H54 (cell line): ENCODE measurements at regions not wholly inside any gene's neighbourhood (a gene's known extent, or its start where the extent isn't known, plus 50 kb on each side); places are given as distances from the start of the nearest gene placed in this dataset.

Source experiments
- DNase-seq: peaks from one replicate; pipeline ENCODE4 v3.0.0; 2011; ENCODE audit warnings: low spot score, mixed read lengths; ENCODE audit not compliant: insufficient read length
- FAIRE-seq: peaks from 3 replicates; lab custom pipeline; 2011; peaks lifted over from hg19 to GRCh38; lab: Jason Lieb, UNC
- POLR2A ChIP-seq: IDR thresholded peaks from 2 replicates; pipeline ENCODE4 v1.6.1; 2011; ENCODE audit warnings: low read depth, mild to moderate bottlenecking, low read length

DNA sequence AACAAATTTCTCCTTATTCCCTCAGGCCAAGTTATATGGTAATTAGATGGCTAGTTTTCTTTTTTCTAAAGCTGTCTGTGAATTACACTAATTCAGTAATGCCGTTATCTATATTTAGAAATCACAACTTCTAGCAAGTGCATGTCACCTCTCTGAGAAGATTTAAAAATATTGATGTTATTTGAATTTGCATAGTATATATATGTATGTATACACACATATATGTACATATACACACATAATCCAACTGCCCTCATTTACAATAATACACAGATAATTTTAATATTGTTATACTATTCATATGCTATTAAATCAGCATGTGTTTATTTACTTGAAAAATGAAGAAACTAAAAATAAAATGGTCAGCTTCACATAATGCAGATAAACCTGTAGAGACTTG lies 563.9 kb downstream of the SLC16A7 start:
- TF ChIP-seq POLR2A, result no peak
- DNase-seq, result no peak
- no peak for FAIRE-seq

DNA sequence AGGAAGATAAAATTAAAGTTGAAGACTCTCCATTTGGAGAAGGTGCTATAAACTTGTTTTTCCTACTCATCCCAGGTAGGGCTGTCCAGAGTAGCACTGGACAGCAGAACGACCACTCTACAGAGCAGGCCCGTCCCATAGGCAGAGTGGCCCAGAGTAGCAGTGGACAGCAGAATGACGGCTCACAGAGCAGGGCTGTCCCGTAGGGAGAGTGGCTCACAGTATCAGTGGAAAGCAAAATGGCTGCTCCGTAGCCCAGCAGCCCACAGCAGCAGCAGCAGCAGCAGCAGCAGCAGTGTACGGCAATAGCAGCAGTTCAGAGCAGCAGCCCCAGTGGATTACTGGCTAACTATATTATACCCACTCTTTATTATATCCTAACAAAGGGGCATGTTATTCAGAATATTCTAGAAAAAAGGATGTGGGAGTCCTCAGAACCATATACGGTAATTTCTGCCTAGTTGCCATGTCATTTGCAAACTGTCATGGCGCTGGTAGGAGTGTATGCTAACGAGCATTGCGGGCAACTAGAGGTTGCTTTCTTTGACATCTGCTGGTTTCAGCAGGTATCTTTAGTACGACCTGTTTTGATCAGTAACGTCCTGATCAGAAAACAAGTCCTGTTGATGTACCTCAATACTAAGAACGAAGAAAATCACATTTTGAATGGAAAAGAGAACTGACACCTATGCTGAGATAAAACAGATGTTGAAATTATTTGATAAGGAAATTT lies 567.3 kb downstream of the SLC16A7 start:
- TF ChIP-seq POLR2A, result no peak
- DNase-seq (no peak), FAIRE-seq (peak; percentile 33)

DNA sequence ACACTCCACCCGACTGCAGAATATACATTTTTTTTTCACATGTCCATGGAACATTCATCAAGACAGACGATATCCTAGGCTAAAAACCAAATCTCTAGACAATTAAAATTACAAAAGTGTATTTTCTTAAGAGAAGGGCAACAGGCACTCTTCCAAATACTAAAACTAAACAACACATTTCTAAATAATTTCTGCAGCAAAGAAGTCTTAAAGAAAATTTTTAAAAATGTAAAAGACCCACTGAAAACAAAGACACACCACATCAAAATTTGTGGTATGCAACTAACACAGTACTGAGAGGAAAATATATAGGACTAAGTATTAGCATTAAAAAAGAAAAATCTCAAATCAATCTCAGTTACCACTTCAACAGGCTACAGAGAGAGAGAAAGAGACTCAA lies 570.0 kb downstream of the SLC16A7 start:
- FAIRE-seq (no peak), DNase-seq (no peak)
- TF ChIP-seq POLR2A, result no peak

DNA sequence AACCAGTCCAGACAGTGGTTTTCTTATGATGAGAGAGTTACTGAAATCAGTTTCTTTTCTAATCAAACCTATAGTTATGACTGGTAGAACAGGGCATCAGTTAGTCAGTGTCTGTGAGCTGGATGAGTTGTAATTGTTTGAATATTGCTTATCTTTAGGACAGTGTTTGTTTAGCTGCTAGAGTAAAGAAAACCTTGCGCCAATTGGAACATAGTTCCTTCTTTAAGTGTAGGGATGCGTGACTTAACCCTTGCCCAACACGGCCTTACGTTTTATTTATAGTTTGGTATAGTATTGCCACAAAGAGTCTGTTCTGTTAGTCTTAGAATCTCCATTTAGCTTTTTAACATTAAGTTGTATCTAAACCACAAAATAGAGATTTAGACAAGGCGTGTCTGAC lies 572.6 kb downstream of the SLC16A7 start:
- DNase-seq (no peak), FAIRE-seq (no peak)
- TF ChIP-seq POLR2A, result no peak

DNA sequence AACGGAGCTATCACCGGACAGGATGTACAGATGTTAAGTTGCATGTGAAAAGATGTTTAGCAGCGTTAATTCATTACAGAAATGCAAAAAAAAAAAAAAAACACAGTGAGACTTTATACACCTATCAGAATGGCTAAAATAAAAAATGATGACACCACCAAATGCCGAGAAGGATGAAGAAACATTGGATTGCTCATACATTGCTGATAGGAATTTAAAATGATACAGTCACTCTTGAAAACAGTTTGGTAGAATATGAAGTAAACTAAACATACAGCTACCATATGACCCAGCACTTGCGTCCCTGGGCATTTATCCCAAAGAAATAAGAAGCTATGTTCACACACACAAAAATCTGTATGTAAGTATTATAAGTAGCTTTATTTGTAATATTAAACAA lies 574.1 kb downstream of the SLC16A7 start:
- DNase-seq, result no peak
- TF ChIP-seq POLR2A, result no peak
- no peak for FAIRE-seq

DNA sequence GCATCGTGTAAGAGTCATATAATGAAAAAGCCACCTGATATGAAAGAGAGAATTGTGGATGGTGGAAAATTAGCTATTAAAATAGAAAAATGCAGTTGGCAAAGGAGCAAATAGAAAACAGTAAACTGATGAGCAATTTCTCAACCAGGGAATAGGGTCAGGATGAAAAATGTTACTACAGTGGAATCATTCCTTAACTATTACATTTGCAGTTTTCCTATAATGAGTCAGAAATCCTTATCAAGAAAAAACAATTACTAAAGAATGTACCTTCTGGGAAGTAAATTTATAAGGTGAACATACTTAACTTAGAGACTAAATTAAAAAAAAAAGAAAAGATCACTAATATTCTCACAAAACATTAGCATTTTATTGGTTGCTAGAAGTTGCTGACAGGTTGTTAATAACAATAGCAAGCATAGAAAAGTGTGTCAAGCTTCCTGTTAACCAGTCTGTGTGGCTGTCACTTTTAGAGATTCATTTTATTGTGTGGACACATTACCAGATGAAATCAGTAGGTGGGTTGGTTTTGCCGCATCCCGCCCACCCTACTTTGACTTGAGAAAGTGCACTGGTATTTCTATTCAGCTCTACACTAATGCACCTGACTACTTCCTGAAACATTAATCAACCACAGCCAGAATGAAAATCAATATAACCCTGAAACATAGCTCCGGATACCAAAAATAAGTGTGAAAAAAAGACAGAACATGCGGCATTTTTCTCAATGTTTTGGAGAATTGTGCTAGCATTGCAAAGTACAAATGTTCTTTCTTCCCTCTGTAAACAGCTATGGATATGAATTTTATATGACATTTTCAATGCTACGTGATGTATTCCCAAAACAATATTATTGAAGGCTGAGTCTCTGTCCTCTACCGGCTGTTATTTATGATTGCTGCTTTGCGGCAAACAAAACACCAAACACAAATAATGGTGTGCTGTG lies 576.7 kb downstream of the SLC16A7 start:
- TF ChIP-seq POLR2A, result no peak
- FAIRE-seq (peak; percentile 55), DNase-seq (no peak)

DNA sequence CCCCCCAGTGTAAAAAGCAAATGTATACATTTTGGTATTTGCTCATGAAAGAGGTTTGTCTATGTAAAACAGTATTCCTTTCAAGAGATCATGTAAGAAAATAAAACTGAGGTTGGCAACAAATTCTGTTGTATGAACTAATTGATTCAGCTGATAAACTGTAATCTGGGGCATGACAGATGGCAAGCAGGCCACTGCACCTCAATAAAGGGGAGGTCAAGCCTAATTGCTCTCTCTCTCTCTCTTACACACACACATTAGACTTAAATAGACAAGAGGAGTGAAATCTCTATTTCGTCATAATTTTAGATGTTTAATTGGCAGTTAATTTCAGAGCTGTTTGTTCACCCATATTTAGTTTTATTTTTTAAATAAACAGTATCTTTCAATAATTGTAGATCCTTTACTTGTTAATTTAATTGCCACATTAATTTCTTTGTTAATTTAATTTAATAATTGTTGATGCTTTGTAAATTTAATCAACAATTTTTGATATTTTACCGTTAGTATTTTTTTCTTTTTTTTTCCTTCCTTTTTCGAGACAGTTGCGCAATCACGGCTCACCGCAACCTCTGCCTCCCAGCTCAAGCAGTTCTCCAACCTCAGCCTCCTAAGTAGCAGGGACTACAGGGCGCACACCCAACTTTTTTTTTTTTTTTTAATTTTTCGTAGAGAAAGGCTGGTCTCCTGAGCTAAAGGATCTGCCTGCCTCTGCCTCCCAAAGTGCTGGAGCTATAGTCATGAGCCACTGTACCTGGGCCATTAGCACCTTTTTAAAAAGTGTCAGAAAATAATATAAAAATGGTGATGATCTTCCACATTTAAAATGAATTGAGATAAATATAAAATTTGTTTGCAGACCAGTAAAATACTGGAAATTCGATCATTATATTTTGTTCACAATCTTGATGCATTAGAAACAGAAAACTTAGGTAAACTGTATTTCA lies 577.7 kb downstream of the SLC16A7 start:
- no peak for FAIRE-seq
- DNase-seq, result no peak
- no peak for TF ChIP-seq POLR2A

DNA sequence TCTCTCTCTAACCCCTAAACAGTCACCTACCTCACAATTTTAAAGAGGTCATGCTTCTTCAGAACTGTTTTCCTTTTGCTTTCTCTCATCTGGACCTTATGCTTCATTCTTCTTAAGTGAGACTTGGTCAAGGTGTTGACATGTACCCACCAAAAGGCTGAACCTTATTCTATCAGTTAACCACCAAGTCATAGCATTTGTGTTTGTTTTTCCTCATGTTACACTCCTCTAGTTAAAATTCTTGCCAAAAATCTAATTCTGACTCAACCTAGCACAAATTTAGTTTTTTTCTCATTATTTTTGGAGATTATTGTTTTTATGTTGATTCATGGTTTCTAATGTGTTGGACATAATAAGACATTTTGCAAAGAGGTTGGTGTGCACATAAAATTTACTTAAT lies 578.6 kb downstream of the SLC16A7 start:
- DNase-seq (no peak), FAIRE-seq (peak; percentile 41)
- no peak for TF ChIP-seq POLR2A

DNA sequence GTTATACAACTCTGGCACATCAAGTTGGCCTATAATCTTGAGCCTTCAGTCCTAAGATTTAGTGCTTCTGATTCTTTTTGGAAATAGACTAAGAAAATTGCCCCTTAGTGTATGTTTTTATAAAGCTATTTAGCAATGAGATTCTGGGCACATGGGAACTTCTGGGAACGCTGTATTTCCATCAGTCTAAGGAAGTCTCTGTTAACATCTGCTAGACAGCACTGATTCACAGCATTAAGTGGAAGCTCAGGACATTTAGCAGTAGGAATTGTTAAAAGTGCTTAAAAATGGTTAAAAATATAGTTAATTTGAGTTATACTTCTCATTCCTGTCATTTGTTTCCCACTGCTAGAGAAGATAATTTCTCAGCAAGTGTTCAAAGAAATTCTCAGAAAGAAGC lies 579.1 kb downstream of the SLC16A7 start:
- FAIRE-seq, result no peak
- DNase-seq, result no peak
- no peak for TF ChIP-seq POLR2A

DNA sequence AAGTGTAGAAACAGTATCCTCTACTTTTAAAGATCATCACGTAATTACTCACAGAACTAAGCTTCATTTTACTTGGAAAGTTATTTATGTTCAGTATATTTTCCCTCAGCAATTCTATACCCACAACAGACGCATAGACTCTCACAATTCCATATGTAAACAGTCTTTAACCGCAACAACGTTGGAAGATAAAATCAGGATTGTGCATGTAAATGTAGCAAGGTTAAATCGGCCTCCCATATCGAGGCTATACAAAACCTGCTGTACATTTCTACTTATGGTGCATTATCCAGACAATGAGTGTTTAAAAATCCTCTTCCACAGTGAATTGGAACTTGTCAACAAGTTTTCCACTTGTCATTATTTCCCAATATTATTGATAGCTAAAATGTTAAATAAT lies 581.1 kb downstream of the SLC16A7 start:
- TF ChIP-seq POLR2A, result no peak
- FAIRE-seq (no peak), DNase-seq (no peak)

DNA sequence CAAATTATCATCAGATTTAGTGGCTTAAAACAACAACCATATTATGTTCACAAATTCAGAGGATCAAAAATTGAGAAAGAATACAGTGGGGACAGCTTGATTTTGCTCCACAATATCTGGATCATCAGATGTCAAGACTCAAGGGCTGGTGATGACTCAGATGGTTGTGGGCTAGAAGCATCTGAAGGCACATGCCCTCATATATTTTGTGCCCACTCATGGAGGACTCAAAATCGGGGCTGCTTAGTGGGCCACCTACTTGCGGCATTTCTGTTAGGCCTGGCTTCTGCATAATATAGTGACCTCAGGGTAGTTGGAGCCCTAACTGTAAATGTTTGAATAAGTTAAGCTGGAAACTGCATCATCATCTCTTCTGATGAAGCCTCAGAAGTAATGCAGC lies 584.5 kb downstream of the SLC16A7 start:
- DNase-seq (no peak), FAIRE-seq (no peak)
- TF ChIP-seq POLR2A, result no peak

DNA sequence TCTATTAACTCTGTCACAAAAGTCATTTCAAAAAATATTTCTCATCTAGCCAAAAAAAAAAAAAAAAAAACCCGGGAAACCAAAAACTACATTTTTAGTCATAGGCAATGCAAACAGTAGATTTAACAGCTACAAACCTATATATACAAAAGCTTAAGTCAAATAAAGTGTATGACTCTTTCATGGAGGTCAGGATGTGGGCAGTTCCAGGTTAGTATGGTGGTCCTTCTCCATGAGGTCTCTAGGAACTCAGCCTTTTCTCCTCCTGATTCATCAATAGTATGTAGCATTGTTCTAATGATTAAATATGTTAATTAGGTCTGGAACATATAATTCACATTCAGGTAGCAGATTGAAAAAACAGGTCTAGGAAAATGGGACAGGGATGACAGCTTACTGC lies 586.5 kb downstream of the SLC16A7 start:
- no peak for TF ChIP-seq POLR2A
- DNase-seq (no peak), FAIRE-seq (no peak)

DNA sequence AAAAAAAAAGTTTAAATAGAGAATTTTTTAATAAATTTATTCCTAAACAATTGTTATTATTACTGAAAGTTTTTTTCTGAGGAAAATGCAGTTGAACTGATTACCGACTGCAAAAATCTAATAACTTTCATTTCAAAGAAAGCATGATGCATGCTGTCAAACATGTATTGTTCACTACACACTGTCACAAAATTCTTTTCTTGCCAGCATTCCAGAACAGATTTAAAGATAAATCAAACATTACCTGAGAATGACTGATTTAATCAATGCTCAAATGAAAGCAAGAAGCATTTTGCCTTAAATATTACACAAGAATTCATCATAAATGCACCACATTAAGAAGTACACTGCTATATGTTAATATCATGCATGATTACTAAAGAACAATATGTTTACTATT lies 588.3 kb downstream of the SLC16A7 start:
- no peak for TF ChIP-seq POLR2A
- DNase-seq (no peak), FAIRE-seq (no peak)
